RPMI8226 (cell line): ENCODE measurements at regions not wholly inside any gene's neighbourhood (a gene's known extent, or its start where the extent isn't known, plus 50 kb on each side); places are given as distances from the start of the nearest gene placed in this dataset.
"Not testable (repeated sequence)": the region's sequence is repeated elsewhere in the genome, so short reads cannot be mapped to it uniquely, and the experiment has no call there.

ENCODE experiments used
- DNase-seq: peaks from one replicate; pipeline ENCODE4 v3.0.0-alpha.2; 2015

- peak; percentile 2 for DNase-seq
These were observed 152.1 kb upstream of the POTEB2 start for GRCh38 chr15:21018176-21018575.

DNA sequence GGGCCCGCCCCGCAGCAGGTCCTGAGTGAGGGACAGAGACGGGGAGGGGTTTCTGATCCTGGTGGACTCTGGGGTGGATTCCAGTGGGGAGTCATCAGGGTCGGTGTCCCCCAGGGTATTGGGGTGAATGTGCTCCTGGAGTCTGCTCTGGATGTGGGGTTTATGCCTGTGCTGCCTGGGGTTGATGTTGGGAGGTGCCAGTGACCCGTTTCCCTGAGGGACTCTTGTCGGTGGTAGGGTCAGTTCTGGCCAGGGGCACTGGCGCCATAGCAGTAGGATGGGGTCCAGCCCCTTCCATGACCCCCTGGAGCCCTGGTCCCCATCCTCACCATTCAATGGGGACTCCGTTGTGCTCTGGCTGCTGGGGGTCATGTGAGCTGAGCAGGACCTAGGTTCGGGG is 151.2 kb upstream of the POTEB2 start:
- peak; percentile 1 for DNase-seq

DNA sequence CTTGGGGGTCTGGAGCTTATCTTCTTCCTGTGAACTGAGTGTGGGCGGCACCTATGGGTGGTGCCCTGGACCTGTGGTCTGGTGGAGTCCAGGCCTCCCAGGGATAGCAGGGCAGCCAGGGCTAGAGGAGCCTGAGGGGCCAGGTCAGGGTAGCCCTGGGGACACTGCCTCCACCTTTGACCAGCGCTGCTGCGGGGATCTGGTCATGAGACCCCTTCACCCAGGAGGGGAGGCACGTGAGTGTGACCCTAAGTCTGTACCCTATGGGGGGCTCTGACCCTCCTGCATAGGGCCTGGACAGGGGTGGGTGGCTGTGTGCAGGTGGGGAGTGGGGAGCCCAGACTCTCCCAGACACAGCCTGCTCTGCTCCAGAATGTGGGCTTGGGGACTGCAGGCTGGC is 150.5 kb upstream of the POTEB2 start:
- not testable (repeated sequence) for DNase-seq

- DNase-seq = not testable (repeated sequence)
These were observed 149.1 kb upstream of the POTEB2 start for GRCh38 chr15:21015171-21015570.

DNA sequence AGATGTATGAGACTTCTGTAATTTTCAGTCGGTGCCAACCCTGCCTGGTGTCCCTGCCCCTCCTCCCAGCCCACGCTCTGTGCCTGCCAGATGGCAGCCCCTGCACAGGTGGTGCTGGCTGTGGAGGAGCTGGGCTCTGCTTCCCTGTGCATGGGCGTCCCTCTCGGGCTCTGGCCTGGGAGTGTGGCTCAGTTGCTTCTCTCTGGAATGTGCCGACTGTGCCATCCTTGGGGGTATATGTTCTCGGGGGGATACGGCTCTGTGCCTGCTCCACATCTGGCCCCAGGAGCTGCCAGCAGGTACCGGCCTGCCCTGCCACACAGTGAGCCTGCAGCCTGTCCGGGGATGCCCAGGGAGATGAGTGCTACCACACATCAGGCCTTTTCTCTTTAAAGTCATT is 147.2 kb upstream of the POTEB2 start:
- DNase-seq = not testable (repeated sequence)

DNA sequence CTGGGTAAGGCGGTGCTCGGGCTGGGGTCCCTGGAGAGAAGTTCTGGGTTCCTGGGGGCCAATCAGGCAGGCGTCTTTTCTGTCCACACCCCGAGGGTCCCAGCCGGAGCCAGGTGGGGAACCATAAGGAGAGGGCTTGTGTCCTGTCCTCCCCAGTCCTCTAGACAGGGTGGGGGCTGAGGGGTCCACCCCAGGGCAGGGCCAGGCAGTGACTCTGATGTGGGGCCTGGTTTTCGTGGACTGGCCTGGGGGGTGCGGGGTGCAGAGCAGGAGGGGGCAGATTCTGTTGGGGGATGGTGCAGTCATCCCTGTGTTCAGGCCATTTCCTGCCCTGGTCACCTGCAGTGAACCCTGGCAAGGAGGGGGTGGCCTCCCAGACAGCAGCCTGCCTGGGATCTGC is 143.5 kb upstream of the POTEB2 start:
- DNase-seq = not testable (repeated sequence)

- not testable (repeated sequence) for DNase-seq
These were observed 137.3 kb upstream of the POTEB2 start for GRCh38 chr15:21003459-21003858.

DNA sequence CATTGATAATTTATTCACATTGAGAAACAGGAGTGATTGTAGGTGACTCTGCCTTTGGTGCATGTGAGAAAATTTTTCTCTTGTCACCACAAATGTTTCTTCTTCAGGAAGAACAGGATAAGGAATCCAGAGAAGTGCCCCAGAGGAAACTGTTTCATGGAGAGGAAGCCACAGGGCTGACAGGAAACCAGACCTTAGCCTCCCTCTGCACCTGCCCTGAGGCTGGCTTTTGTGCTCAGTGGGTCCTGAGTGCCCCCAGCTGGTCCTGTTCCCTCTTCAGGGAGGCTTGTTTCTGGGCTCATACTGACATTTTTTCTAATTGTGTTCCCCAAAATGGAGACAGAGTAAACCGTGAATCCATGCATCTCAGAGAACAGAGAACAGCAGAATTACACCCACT is 135.8 kb upstream of the POTEB2 start:
- not testable (repeated sequence) for DNase-seq

- DNase-seq = not testable (repeated sequence)
These were observed 125.6 kb upstream of the POTEB2 start for GRCh38 chr15:20991691-20992090.

DNA sequence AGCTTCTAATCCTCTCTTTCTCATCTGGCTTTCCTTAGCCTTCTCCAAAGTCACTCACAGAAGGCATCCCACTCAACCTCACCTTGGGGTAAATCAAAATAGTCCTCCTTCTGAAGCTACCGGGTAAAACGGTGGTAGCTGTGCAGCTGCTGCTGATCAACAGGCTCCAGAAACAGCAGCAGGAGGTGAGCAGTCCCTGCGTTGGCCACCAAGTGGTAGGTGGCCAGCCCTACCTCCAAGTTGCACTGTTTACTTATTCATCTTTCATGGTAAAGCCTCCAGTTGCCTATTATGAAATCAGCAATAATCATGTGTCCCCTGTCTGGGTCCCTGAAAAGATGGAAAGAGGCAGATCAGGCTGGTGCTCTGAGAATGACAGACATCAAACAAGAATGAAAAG is 125.1 kb upstream of the POTEB2 start:
- DNase-seq = not testable (repeated sequence)

GRCh38 chr15:20986775-20987174 is 120.7 kb upstream of the POTEB2 start:
- DNase-seq = not testable (repeated sequence)

DNA sequence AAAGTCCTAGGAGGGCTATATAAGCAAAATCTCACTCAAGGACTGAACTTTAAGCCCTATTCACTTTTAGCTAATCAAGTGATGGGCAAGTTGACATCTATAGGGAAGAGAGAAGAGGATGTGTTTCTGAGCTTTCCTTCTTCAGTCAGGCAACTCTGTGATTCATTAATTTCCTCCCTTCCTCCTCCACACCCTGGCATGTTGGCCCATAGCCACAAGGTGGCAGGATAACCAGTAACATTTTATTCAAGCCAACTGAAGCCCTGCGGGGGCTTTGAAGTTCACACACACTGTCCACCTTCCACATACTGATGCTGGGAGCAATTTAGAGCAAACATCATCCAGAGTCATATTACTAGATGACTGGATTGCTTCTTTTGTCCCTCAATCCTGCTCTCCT is 111.9 kb upstream of the POTEB2 start:
- DNase-seq = not testable (repeated sequence)

DNA sequence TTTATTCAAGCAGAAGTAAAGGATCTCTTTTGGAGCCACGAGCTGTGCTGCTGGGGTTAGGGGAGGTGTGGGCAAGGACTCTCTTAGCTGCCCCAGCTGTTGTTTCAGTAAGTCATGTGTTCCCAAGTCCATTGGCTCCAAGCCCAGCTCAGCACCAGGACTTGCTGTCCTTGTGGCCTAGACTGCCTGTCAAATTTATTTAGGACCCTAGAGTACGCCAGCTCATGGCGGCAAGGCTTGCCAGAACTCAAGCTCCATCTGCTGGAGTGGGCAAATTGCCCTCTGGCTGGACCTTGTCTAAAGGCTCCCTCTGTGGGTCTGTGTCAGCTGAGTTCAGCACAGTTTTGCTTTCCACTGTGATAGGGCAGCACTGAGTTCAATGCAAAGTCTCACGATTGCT is 106.6 kb upstream of the POTEB2 start:
- DNase-seq = not testable (repeated sequence)

GRCh38 chr15:20959299-20959698 is 93.2 kb upstream of the POTEB2 start:
- DNase-seq = not testable (repeated sequence)

GRCh38 chr15:20929322-20929721 is 63.2 kb upstream of the POTEB2 start:
- not testable (repeated sequence) for DNase-seq
